ENCODE measurements at regions not wholly inside any gene's neighbourhood (a gene's known extent, or its start where the extent isn't known, plus 50 kb on each side); places are given as distances from the start of the nearest gene placed in this dataset.

GRCh38 chrX:39802354-39802753 lies 295.4 kb downstream of the BCOR start:
- Histone ChIP-seq H3K4me2 (ENCODE audit: low read length) (no peak overlapping the region), H4K20me1 (ENCODE audit: insufficient read depth) (no peaks in the 10 kb centered on the region), H3K4me3 (ENCODE audit: low read length) (no peak overlapping the region), H3K27me3 (ENCODE audit: insufficient read depth, low read depth, low read length) (no peaks in the 10 kb centered on the region), H2AFZ (ENCODE audit: low read depth, low read length) (no peak overlapping the region), H3K9me2 (ENCODE audit: insufficient read depth, low read length) (no peaks in the 10 kb centered on the region), H3K9ac (ENCODE audit: low read length) (no peak overlapping the region), H3F3A (ENCODE audit: insufficient read depth, low read length, poor library complexity, severe bottlenecking) (no peaks in the 10 kb centered on the region), H3K36me3 (ENCODE audit: insufficient read depth, low read length) (no peaks in the 10 kb centered on the region), H3K79me2 (replicated peaks; ENCODE audit: insufficient read depth, low read length) (no peaks in the 10 kb centered on the region), H3K9me3 (ENCODE audit: low read length) (no peaks in the 10 kb centered on the region), H3K27ac (ENCODE audit: low read length) (no peak overlapping the region)
- TF ChIP-seq EZH2 (IDR thresholded peaks at IDR 0.05; ENCODE audit: borderline replicate concordance, insufficient read depth, low read length, poor library complexity, severe bottlenecking) (no peak), CTCF (IDR thresholded peaks at IDR 0.05; ENCODE audit: poor library complexity, severe bottlenecking) (no peak), POLR2AphosphoS5 (IDR thresholded peaks at IDR 0.05) (no peak), REST (IDR thresholded peaks at IDR 0.05; ENCODE audit: borderline replicate concordance) (no peak), RAD21 (conservative IDR thresholded peaks at IDR 0.05) (no peak), SMC3 (conservative IDR thresholded peaks at IDR 0.05; ENCODE audit: poor library complexity) (no peak), EP300 (conservative IDR thresholded peaks at IDR 0.05; ENCODE audit: poor library complexity, severe bottlenecking) (no peak), MXI1 (conservative IDR thresholded peaks at IDR 0.05; ENCODE audit: poor library complexity, severe bottlenecking) (no peak), TAF1 (IDR thresholded peaks at IDR 0.05; ENCODE audit: low read depth) (no peak)

- no peaks in the 10 kb centered on the region for H3K9me2 ChIP-seq (ENCODE audit: insufficient read depth, low read length)
- no peak overlapping the region for H3K9ac ChIP-seq (ENCODE audit: low read length)
- TF ChIP-seq EZH2 (IDR thresholded peaks at IDR 0.05; ENCODE audit: borderline replicate concordance, insufficient read depth, low read length, poor library complexity, severe bottlenecking): no peak
- no peak for TF ChIP-seq TAF1 (IDR thresholded peaks at IDR 0.05; ENCODE audit: low read depth)
- TF ChIP-seq SMC3 (conservative IDR thresholded peaks at IDR 0.05; ENCODE audit: poor library complexity): no peak
- TF ChIP-seq EP300 (conservative IDR thresholded peaks at IDR 0.05; ENCODE audit: poor library complexity, severe bottlenecking): no peak
- TF ChIP-seq POLR2AphosphoS5 (IDR thresholded peaks at IDR 0.05): no peak
- no peak for TF ChIP-seq MXI1 (conservative IDR thresholded peaks at IDR 0.05; ENCODE audit: poor library complexity, severe bottlenecking)
- TF ChIP-seq REST (IDR thresholded peaks at IDR 0.05; ENCODE audit: borderline replicate concordance): no peak
- no peak for TF ChIP-seq RAD21 (conservative IDR thresholded peaks at IDR 0.05)
- no peak for TF ChIP-seq CTCF (IDR thresholded peaks at IDR 0.05; ENCODE audit: poor library complexity, severe bottlenecking)
- no peaks in the 10 kb centered on the region for H4K20me1 ChIP-seq (ENCODE audit: insufficient read depth)
- no peaks in the 10 kb centered on the region for H3K9me3 ChIP-seq (ENCODE audit: low read length)
- H3K4me3 ChIP-seq (ENCODE audit: low read length): no peak overlapping the region
- no peak overlapping the region for H3K27ac ChIP-seq (ENCODE audit: low read length)
- no peaks in the 10 kb centered on the region for H3K79me2 ChIP-seq (replicated peaks; ENCODE audit: insufficient read depth, low read length)
- no peaks in the 10 kb centered on the region for H3K27me3 ChIP-seq (ENCODE audit: insufficient read depth, low read depth, low read length)
- no peak overlapping the region for H3K4me2 ChIP-seq (ENCODE audit: low read length)
- no peaks in the 10 kb centered on the region for H3F3A ChIP-seq (ENCODE audit: insufficient read depth, low read length, poor library complexity, severe bottlenecking)
- no peaks in the 10 kb centered on the region for H3K36me3 ChIP-seq (ENCODE audit: insufficient read depth, low read length)
- H2AFZ ChIP-seq (ENCODE audit: low read depth, low read length): no peak overlapping the region
Measured at GRCh38 chrX:39802908-39803307, 294.9 kb downstream of the BCOR start.
